Vagina (tissue), 2 donors: ENCODE measurements at regions not wholly inside any gene's neighbourhood (a gene's known extent, or its start where the extent isn't known, plus 50 kb on each side); places are given as distances from the start of the nearest gene placed in this dataset. TPM values are rescaled to one million over a fixed set of nuclear protein-coding genes. Genes with fewer than 3 reads are reported as not detected.
"Not testable (repeated sequence)": the region's sequence is repeated elsewhere in the genome, so short reads cannot be mapped to it uniquely, and the experiment has no call there.

ENCODE experiments used
- DNase-seq, 2 donors: peaks; one replicate each; pipeline ENCODE4 v3.0.0-alpha.2; 2017; ENCODE audit errors: extremely low spot score in 2 of 2
- H3K27ac ChIP-seq: fragments of 200-600 bp; sonication (generic); one replicate; pipeline ENCODE4 v1.5.1; 2019
- H3K27me3 ChIP-seq: fragments of 200-600 bp; sonication (generic); one replicate; pipeline ENCODE4 v1.5.1; 2019
- H3K36me3 ChIP-seq, 2 donors: fragments of 200-600 bp; sonication (generic); one replicate each; pipeline ENCODE4 v1.5.1; 2017 to 2019
- H3K4me1 ChIP-seq: fragments of 200-600 bp; sonication (generic); one replicate; pipeline ENCODE4 v1.5.1; 2019
- H3K4me3 ChIP-seq, 2 donors: fragments of 200-600 bp; sonication (generic); 1 replicate in 1 of 2; 2 replicates in 1 of 2; pipeline ENCODE4 v1.5.1; 2016 to 2019
- H3K9me3 ChIP-seq: fragments of 200-600 bp; sonication (generic); one replicate; pipeline ENCODE4 v1.5.1; 2019
- intact Hi-C: fragments of 100-400 bp; cut with DNase I; formaldehyde crosslinking; loops from one replicate; pipeline ENCODE4 v1.15.1; 2023
- microRNA-seq: library from miRNA; unstranded; fragments of <30 nt; microRNA quantifications from one replicate; pipeline ENCODE4, GENCODE V29; 2017; ENCODE audit warnings: borderline number of aligned reads, borderline replicate concordance
- small RNA-seq: library from RNA; depleted of rRNA; stranded (forward); fragments of <200 nt; gene quantifications from one replicate; pipeline ENCODE3, GENCODE V24; 2016

- H3K9me3 ChIP-seq, H3K4me3 ChIP-seq, DNase-seq, H3K27me3 ChIP-seq, H3K4me1 ChIP-seq, H3K27ac ChIP-seq, H3K36me3 ChIP-seq, intact Hi-C loops: not testable (repeated sequence)
Measured at GRCh38 chr2:89296820-89297398, 605.4 kb downstream of the RPIA start.

GRCh38 chr2:89299196-89299595 is 607.7 kb downstream of the RPIA start:
- H3K9me3 ChIP-seq, H3K27ac ChIP-seq, H3K27me3 ChIP-seq, DNase-seq, H3K4me3 ChIP-seq, H3K4me1 ChIP-seq, H3K36me3 ChIP-seq, intact Hi-C loops: not testable (repeated sequence)

GRCh38 chr2:89305623-89306022 is 614.1 kb downstream of the RPIA start:
- H3K4me3 ChIP-seq, H3K36me3 ChIP-seq, H3K9me3 ChIP-seq, H3K27me3 ChIP-seq, DNase-seq, intact Hi-C loops, H3K27ac ChIP-seq, H3K4me1 ChIP-seq: not testable (repeated sequence)

- intact Hi-C loops, DNase-seq, H3K27ac ChIP-seq, H3K9me3 ChIP-seq, H3K4me1 ChIP-seq, H3K36me3 ChIP-seq, H3K27me3 ChIP-seq, H3K4me3 ChIP-seq: not testable (repeated sequence)
Measured at GRCh38 chr2:89306869-89307637, 615.6 kb downstream of the RPIA start.

GRCh38 chr2:89318990-89319389 is 627.5 kb downstream of the RPIA start:
- H3K4me3 ChIP-seq, H3K27ac ChIP-seq, H3K36me3 ChIP-seq, intact Hi-C loops, H3K9me3 ChIP-seq, DNase-seq, H3K4me1 ChIP-seq, H3K27me3 ChIP-seq: not testable (repeated sequence)

GRCh38 chr2:89325894-89326293 is 634.4 kb downstream of the RPIA start:
- H3K4me3 ChIP-seq, H3K4me1 ChIP-seq, H3K9me3 ChIP-seq, intact Hi-C loops, DNase-seq, H3K27ac ChIP-seq, H3K27me3 ChIP-seq, H3K36me3 ChIP-seq: not testable (repeated sequence)

GRCh38 chr2:89326455-89326854 is 635.0 kb downstream of the RPIA start:
- DNase-seq, H3K27ac ChIP-seq, H3K4me1 ChIP-seq, H3K9me3 ChIP-seq, H3K36me3 ChIP-seq, H3K27me3 ChIP-seq, H3K4me3 ChIP-seq, intact Hi-C loops: not testable (repeated sequence)

- DNase-seq, H3K36me3 ChIP-seq, H3K4me3 ChIP-seq, intact Hi-C loops, H3K4me1 ChIP-seq, H3K9me3 ChIP-seq, H3K27me3 ChIP-seq, H3K27ac ChIP-seq: not testable (repeated sequence)
Measured at GRCh38 chr2:89328790-89329189, 637.3 kb downstream of the RPIA start.

Small RNA genes in the stretch of these regions (microRNA-seq; reads per million reads assigned to microRNA genes)
- not detected for gene MIR4436A

Small RNA genes in the stretch of these regions (small RNA-seq; reads per million reads assigned to genes)
- gene IGKJ1 (not detected), gene IGKJ3 (not detected), gene IGKJ4 (not detected), gene IGKJ5 (not detected), gene IGKV1-35 (not detected), gene IGKV2-19 (not detected), gene IGKV2-36 (not detected), gene IGKV2-38 (not detected), gene IGKV3-25 (not detected), gene IGKV7-3 (not detected), gene MIR4436A (not detected)
